Smooth muscle cell (in vitro differentiated cells): ENCODE measurements at regions not wholly inside any gene's neighbourhood (a gene's known extent, or its start where the extent isn't known, plus 50 kb on each side); places are given as distances from the start of the nearest gene placed in this dataset.

Experiments used
- DNase-seq: peaks from one replicate; lab custom pipeline; 2025; ENCODE audit not compliant: unreplicated experiment; lab: John Stamatoyannopoulos, UW
- H2AFZ ChIP-seq: fragments of 200-600 bp; sonication (generic); 2 replicates; pipeline ENCODE4 v1.6.0; 2016; ENCODE audit warnings: antibody characterized with exemption, low read depth, mild to moderate bottlenecking
- H3F3A ChIP-seq: fragments of 200-600 bp; sonication (generic); 2 replicates; pipeline ENCODE4 v1.6.0; 2017; ENCODE audit warnings: antibody characterized with exemption, low read depth
- H3K27ac ChIP-seq: fragments of 200-600 bp; sonication (generic); 2 replicates; pipeline ENCODE4 v1.5.1; 2016; ENCODE audit warnings: low read depth, mild to moderate bottlenecking
- H3K27me3 ChIP-seq: fragments of 200-600 bp; sonication (generic); 2 replicates; pipeline ENCODE4 v1.6.1; 2016; ENCODE audit warnings: low read depth, mild to moderate bottlenecking
- H3K36me3 ChIP-seq: fragments of 200-600 bp; sonication (generic); 2 replicates; pipeline ENCODE4 v1.5.1; 2016; ENCODE audit warnings: low read depth
- H3K4me1 ChIP-seq: fragments of 200-600 bp; sonication (generic); 2 replicates; pipeline ENCODE4 v1.5.1; 2016; ENCODE audit warnings: low read depth
- H3K4me2 ChIP-seq: fragments of 200-600 bp; sonication (generic); 2 replicates; pipeline ENCODE4 v1.6.0; 2016; ENCODE audit warnings: mild to moderate bottlenecking
- H3K4me3 ChIP-seq: fragments of 200-600 bp; sonication (generic); 2 replicates; pipeline ENCODE4 v1.5.1; 2016; ENCODE audit warnings: mild to moderate bottlenecking
- H3K79me2 ChIP-seq: fragments of 200-600 bp; sonication (generic); 2 replicates; pipeline ENCODE4 v1.6.0; 2016; ENCODE audit warnings: low read depth, mild to moderate bottlenecking
- H3K9ac ChIP-seq: fragments of 200-600 bp; sonication (generic); 2 replicates; pipeline ENCODE4 v1.6.0; 2016; ENCODE audit warnings: low read depth
- H3K9me3 ChIP-seq: fragments of 200-600 bp; sonication (generic); replicated peaks from 2 replicates; pipeline ENCODE4 v1.5.1; 2016; ENCODE audit warnings: low read depth
- H4K20me1 ChIP-seq: fragments of 200-600 bp; sonication (generic); 2 replicates; pipeline ENCODE4 v1.6.0; 2016; ENCODE audit warnings: low read depth
- WGBS: methylation state at CpG from one replicate; pipeline ENCODE4 v1.1.7; 2016; ENCODE audit warnings: low lambda C conversion rate; 5-methylcytosine and 5-hydroxymethylcytosine counted together
- TF ChIP-seq, protein P1 (sequence below): fragments of 200-600 bp; sonication (generic); IDR thresholded peaks from 2 replicates; pipeline ENCODE4 v1.5.1; 2017; ENCODE audit warnings: borderline replicate concordance, mild to moderate bottlenecking, antibody characterized with exemption; ENCODE audit not compliant: insufficient read depth, poor library complexity, severe bottlenecking

DNA sequence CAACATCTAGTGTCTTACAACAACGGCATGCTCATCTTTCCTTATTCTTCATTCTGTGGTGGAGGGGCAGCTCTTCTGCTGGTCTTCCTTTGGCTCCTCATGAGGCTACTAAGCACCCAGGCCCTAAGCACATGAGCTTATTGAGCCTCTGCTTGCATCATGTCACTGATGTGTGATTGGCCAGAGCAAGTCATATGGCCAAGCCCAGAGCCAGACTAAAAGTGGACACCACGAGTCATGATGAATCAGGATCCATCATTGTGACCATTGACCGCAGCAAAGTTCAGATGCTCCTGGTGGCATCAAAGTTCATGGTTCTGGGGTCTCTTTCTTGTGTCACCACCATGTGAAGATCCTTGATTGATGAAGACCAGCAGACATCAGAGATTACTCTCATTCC lies 192.0 kb upstream of the FOXA2 start:
- Histone ChIP-seq H3K79me2 (no peaks in the 10 kb centered on the region), H3K9me3 (no peaks in the 10 kb centered on the region), H3K4me2 (no peak overlapping the region), H3K36me3 (no peaks in the 10 kb centered on the region), H3K4me1 (no peaks in the 10 kb centered on the region), H2AFZ (no peak overlapping the region), H3K27me3 (no peaks in the 10 kb centered on the region), H3K4me3 (no peak overlapping the region), H4K20me1 (no peaks in the 10 kb centered on the region), H3K27ac (peak overlapping the region; percentile 77), H3K9ac (peak overlapping the region; percentile 49), H3F3A (no peaks in the 10 kb centered on the region)
- DNase-seq: no peak
- TF ChIP-seq, protein P1, sequence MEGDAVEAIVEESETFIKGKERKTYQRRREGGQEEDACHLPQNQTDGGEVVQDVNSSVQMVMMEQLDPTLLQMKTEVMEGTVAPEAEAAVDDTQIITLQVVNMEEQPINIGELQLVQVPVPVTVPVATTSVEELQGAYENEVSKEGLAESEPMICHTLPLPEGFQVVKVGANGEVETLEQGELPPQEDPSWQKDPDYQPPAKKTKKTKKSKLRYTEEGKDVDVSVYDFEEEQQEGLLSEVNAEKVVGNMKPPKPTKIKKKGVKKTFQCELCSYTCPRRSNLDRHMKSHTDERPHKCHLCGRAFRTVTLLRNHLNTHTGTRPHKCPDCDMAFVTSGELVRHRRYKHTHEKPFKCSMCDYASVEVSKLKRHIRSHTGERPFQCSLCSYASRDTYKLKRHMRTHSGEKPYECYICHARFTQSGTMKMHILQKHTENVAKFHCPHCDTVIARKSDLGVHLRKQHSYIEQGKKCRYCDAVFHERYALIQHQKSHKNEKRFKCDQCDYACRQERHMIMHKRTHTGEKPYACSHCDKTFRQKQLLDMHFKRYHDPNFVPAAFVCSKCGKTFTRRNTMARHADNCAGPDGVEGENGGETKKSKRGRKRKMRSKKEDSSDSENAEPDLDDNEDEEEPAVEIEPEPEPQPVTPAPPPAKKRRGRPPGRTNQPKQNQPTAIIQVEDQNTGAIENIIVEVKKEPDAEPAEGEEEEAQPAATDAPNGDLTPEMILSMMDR: no peak
- 87% methylated on average over 3 of the region's 3 CpGs for WGBS

DNA sequence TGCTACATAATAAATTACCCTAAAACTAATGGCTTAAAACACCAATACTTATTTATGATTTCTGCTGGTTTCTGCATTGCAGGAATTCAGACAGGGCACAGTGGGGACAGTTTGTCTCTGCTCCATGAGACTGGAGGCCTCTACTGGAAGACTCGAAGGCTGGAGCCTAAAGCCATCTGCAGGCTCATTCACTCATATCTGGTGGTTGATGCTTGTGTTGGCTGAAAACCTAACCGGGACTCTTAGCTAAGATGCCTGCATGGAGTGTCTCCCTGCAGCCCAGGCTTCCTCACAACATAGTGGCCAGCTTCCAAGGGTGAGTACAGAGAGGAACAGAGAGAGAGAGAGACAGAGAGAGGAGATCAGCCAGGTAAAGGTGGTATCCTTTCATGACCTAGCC lies 195.5 kb upstream of the FOXA2 start:
- Histone ChIP-seq H3K4me3 (no peak overlapping the region), H3F3A (no peaks in the 10 kb centered on the region), H3K9ac (no peak overlapping the region), H4K20me1 (no peaks in the 10 kb centered on the region), H3K4me1 (no peaks in the 10 kb centered on the region), H3K9me3 (no peaks in the 10 kb centered on the region), H2AFZ (no peak overlapping the region), H3K79me2 (no peaks in the 10 kb centered on the region), H3K4me2 (no peak overlapping the region), H3K27ac (no peak overlapping the region), H3K36me3 (no peaks in the 10 kb centered on the region), H3K27me3 (no peaks in the 10 kb centered on the region)
- no peak for DNase-seq
- TF ChIP-seq, protein P1: no peak
- 85% methylated on average over 2 of the region's 2 CpGs for WGBS

DNA sequence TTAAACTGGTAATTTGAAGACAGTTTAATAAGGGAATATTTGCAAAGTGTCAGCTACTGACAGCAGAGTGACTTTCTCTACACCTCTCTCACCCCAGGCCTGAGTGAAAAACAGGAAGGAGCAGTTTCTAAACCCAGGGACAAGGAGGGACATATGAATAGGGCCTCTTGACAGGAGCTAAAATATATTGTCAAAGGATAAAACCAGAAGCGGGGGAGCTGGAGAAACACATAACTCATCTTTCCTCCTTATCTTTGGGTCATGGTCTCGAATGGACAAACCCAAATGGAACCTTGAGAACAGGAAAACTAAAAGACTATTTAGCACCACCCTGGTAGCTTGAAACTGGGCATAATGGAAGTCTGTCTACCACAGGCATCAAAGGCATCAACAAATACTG lies 197.5 kb upstream of the FOXA2 start:
- 93% methylated on average over 2 of the region's 2 CpGs for WGBS
- H3K36me3 ChIP-seq: no peaks in the 10 kb centered on the region
- TF ChIP-seq, protein P1: no peak
- no peak overlapping the region for H3K27ac ChIP-seq
- no peak overlapping the region for H3K4me2 ChIP-seq
- no peaks in the 10 kb centered on the region for H3K27me3 ChIP-seq
- no peak overlapping the region for H3K4me3 ChIP-seq
- DNase-seq: no peak
- no peak overlapping the region for H2AFZ ChIP-seq
- no peaks in the 10 kb centered on the region for H3K4me1 ChIP-seq
- no peaks in the 10 kb centered on the region for H3K79me2 ChIP-seq
- H3F3A ChIP-seq: no peaks in the 10 kb centered on the region
- H3K9ac ChIP-seq: no peak overlapping the region
- H3K9me3 ChIP-seq: no peaks in the 10 kb centered on the region
- H4K20me1 ChIP-seq: no peaks in the 10 kb centered on the region

DNA sequence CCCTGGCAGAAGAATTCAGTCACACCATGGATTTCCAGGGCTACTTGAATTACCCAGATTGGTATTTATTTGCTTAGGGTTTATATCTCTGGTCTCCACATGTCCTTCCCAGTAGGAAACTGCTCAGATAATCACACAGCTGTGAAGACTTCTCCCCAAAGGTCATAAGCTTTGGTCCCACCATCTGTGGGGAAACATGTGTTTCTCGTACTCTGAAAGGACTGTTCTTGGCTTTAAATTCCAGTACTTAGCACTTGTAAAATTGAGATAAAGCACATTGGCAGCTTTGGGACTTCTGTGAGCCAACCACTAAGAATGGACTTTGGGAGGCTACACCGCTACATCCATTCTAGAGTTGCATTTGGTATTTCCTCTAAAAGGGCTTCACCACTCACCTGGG lies 205.3 kb upstream of the FOXA2 start:
- no peak for DNase-seq
- no peaks in the 10 kb centered on the region for H3K36me3 ChIP-seq
- no peaks in the 10 kb centered on the region for H3K27me3 ChIP-seq
- no peak overlapping the region for H3K27ac ChIP-seq
- no peak overlapping the region for H2AFZ ChIP-seq
- TF ChIP-seq, protein P1: no peak
- no peak overlapping the region for H3K4me2 ChIP-seq
- no peaks in the 10 kb centered on the region for H3F3A ChIP-seq
- 57% methylated on average over 2 of the region's 2 CpGs for WGBS
- no peaks in the 10 kb centered on the region for H3K9me3 ChIP-seq
- no peak overlapping the region for H3K4me3 ChIP-seq
- no peaks in the 10 kb centered on the region for H3K79me2 ChIP-seq
- no peaks in the 10 kb centered on the region for H4K20me1 ChIP-seq
- H3K4me1 ChIP-seq: no peaks in the 10 kb centered on the region
- H3K9ac ChIP-seq: no peak overlapping the region
